Trophoblast cell (in vitro differentiated cells and primary cell): ENCODE measurements at regions not wholly inside any gene's neighbourhood (a gene's known extent, or its start where the extent isn't known, plus 50 kb on each side); places are given as distances from the start of the nearest gene placed in this dataset.
"Not testable (repeated sequence)": the region's sequence is repeated elsewhere in the genome, so short reads cannot be mapped to it uniquely, and the experiment has no call there.

Source experiments
- DNase-seq, 2 donors: peaks; one replicate each; pipeline ENCODE4 v3.0.0-alpha.2; 2016
- H2AFZ ChIP-seq: 2 replicates; pipeline ENCODE4 v1.6.1; 2013; ENCODE audit warnings: low read length, moderate library complexity, mild to moderate bottlenecking; ENCODE audit not compliant: insufficient read depth, poor library complexity
- H2AK5ac ChIP-seq: 2 replicates; pipeline ENCODE4 v1.6.1; 2013; ENCODE audit warnings: mild to moderate bottlenecking, low read length
- H2BK120ac ChIP-seq: 2 replicates; pipeline ENCODE4 v1.6.1; 2013; ENCODE audit warnings: low read length, mild to moderate bottlenecking, moderate library complexity; ENCODE audit not compliant: insufficient read depth, poor library complexity
- H2BK12ac ChIP-seq: 2 replicates; pipeline ENCODE4 v1.6.1; 2013; ENCODE audit warnings: mild to moderate bottlenecking, low read length, moderate library complexity
- H2BK5ac ChIP-seq: 2 replicates; pipeline ENCODE4 v1.6.1; 2013; ENCODE audit warnings: low read length, low read depth, moderate library complexity, mild to moderate bottlenecking; ENCODE audit not compliant: poor library complexity
- H3K14ac ChIP-seq: 2 replicates; pipeline ENCODE4 v1.6.1; 2013; ENCODE audit warnings: mild to moderate bottlenecking, low read length
- H3K18ac ChIP-seq: 2 replicates; pipeline ENCODE4 v1.6.1; 2013; ENCODE audit warnings: mild to moderate bottlenecking, low read length
- H3K23ac ChIP-seq: 2 replicates; pipeline ENCODE4 v1.6.1; 2013; ENCODE audit warnings: low read length
- H3K27ac ChIP-seq: 2 replicates; pipeline ENCODE4 v1.5.1; 2013; ENCODE audit warnings: low read depth, mild to moderate bottlenecking, inconsistent platforms, low read length, moderate library complexity
- H3K27me3 ChIP-seq: 2 replicates; pipeline ENCODE4 v1.6.1; 2013; ENCODE audit warnings: inconsistent platforms, mild to moderate bottlenecking, low read length, moderate library complexity; ENCODE audit not compliant: insufficient read depth
- H3K36me3 ChIP-seq, 2 experiments: 1 replicate in 1 of 2; 2 replicates in 1 of 2; pipeline ENCODE4 v1.6.1; 2013; ENCODE audit warnings: low read length in 2 of 2, mild to moderate bottlenecking in 2 of 2, moderate library complexity in 1 of 2; ENCODE audit not compliant: insufficient read depth in 2 of 2, control insufficient read depth in 1 of 2
- H3K4ac ChIP-seq: 2 replicates; pipeline ENCODE4 v1.6.1; 2013; ENCODE audit warnings: low read depth, mild to moderate bottlenecking, low read length, moderate library complexity
- H3K4me1 ChIP-seq, 2 experiments: 1 replicate in 1 of 2; 2 replicates in 1 of 2; pipeline ENCODE4 v1.6.1; 2013; ENCODE audit warnings: low read length in 2 of 2, mild to moderate bottlenecking in 2 of 2, moderate library complexity in 1 of 2; ENCODE audit not compliant: insufficient read depth in 2 of 2, control insufficient read depth in 1 of 2
- H3K4me2 ChIP-seq: 2 replicates; pipeline ENCODE4 v1.6.1; 2013; ENCODE audit warnings: inconsistent platforms, mild to moderate bottlenecking, low read length, moderate library complexity
- H3K4me3 ChIP-seq: 2 replicates; pipeline ENCODE4 v1.5.1; 2013; ENCODE audit warnings: mild to moderate bottlenecking, low read depth, low read length, inconsistent platforms
- H3K79me1 ChIP-seq: one replicate; pipeline ENCODE4 v1.6.1; 2013; ENCODE audit warnings: low read length
- H3K79me2 ChIP-seq: 2 replicates; pipeline ENCODE4 v1.6.1; 2013; ENCODE audit warnings: low read length, mild to moderate bottlenecking; ENCODE audit not compliant: control insufficient read depth, insufficient read depth, poor library complexity
- H3K9ac ChIP-seq: 2 replicates; pipeline ENCODE4 v1.6.1; 2013; ENCODE audit warnings: mild to moderate bottlenecking, low read length
- H3K9me3 ChIP-seq: 2 replicates; pipeline ENCODE4 v1.6.1; 2013; ENCODE audit warnings: low read depth, mild to moderate bottlenecking, control low read depth, inconsistent platforms, low read length; ENCODE audit not compliant: insufficient read depth
- H4K12ac ChIP-seq: 2 replicates; pipeline ENCODE4 v1.6.1; 2013; ENCODE audit warnings: low read depth, mild to moderate bottlenecking, low read length, moderate library complexity
- H4K8ac ChIP-seq: 2 replicates; pipeline ENCODE4 v1.6.1; 2013; ENCODE audit warnings: low read depth, mild to moderate bottlenecking, low read length, moderate library complexity
- H4K91ac ChIP-seq: one replicate; pipeline ENCODE4 v1.6.1; 2013; ENCODE audit warnings: low read depth, mild to moderate bottlenecking, low read length, moderate library complexity
- WGBS: extraction: QIAGEN DNeasy Blood & Tissue Kit; methylation state at CpG from one replicate; pipeline ENCODE4 v1.1.7; 2013; ENCODE audit warnings: missing lambda C conversion rate; ENCODE audit not compliant: insufficient read length, insufficient coverage; ENCODE audit errors: extremely low coverage; 5-methylcytosine and 5-hydroxymethylcytosine counted together

GRCh38 chrX:138255373-138255772 lies 456.1 kb downstream of the FGF13 start:
- H2BK120ac ChIP-seq: no peak overlapping the region
- no peak overlapping the region for H4K91ac ChIP-seq
- no peaks in the 10 kb centered on the region for H3K27me3 ChIP-seq
- no peak overlapping the region for H3K23ac ChIP-seq
- H3K79me1 ChIP-seq: no peaks in the 10 kb centered on the region
- no peak for DNase-seq
- H2AK5ac ChIP-seq: no peak overlapping the region
- H3K4ac ChIP-seq: no peak overlapping the region
- H2BK5ac ChIP-seq: no peak overlapping the region
- no peaks in the 10 kb centered on the region for H3K9me3 ChIP-seq
- no peaks in the 10 kb centered on the region for H3K4me1 ChIP-seq
- no peak overlapping the region for H3K4me2 ChIP-seq
- H3K14ac ChIP-seq: no peak overlapping the region
- no peaks in the 10 kb centered on the region for H3K79me2 ChIP-seq
- H3K4me3 ChIP-seq: no peak overlapping the region
- H4K8ac ChIP-seq: no peak overlapping the region
- H2BK12ac ChIP-seq: no peak overlapping the region
- no peak overlapping the region for H3K9ac ChIP-seq
- WGBS: no CpG with 5 or more reads among the region's 6 CpGs
- no peaks in the 10 kb centered on the region for H3K36me3 ChIP-seq
- no peak overlapping the region for H3K27ac ChIP-seq
- no peak overlapping the region for H4K12ac ChIP-seq
- no peak overlapping the region for H3K18ac ChIP-seq
- H2AFZ ChIP-seq: no peak overlapping the region

- not testable (repeated sequence) for H3K23ac ChIP-seq, H2AK5ac ChIP-seq, DNase-seq, H2BK120ac ChIP-seq, H3K18ac ChIP-seq, H3K9me3 ChIP-seq, H3K36me3 ChIP-seq, H3K27me3 ChIP-seq, H3K4me2 ChIP-seq, H3K4ac ChIP-seq, H2AFZ ChIP-seq, H3K9ac ChIP-seq, H3K27ac ChIP-seq, H4K12ac ChIP-seq, H3K14ac ChIP-seq, H2BK5ac ChIP-seq, H4K8ac ChIP-seq, H4K91ac ChIP-seq, H3K79me2 ChIP-seq, H3K4me3 ChIP-seq, H3K79me1 ChIP-seq, H3K4me1 ChIP-seq, H2BK12ac ChIP-seq
- WGBS: no CpG with 5 or more reads among the region's 5 CpGs
Measured at GRCh38 chrX:138264095-138264494, 447.4 kb downstream of the FGF13 start.

- H2BK5ac ChIP-seq: no peak overlapping the region
- WGBS: no CpG with 5 or more reads among the region's 1 CpG
Measured at GRCh38 chrX:138270931-138271330, 440.6 kb downstream of the FGF13 start.

GRCh38 chrX:138282598-138283150 lies 428.8 kb downstream of the FGF13 start:
- H2BK12ac ChIP-seq, H3K27ac ChIP-seq, H3K79me1 ChIP-seq, DNase-seq, H2BK120ac ChIP-seq, H3K4me1 ChIP-seq, H3K23ac ChIP-seq, H3K9ac ChIP-seq, H2AK5ac ChIP-seq, H2AFZ ChIP-seq, H3K4me3 ChIP-seq, H4K91ac ChIP-seq, H3K36me3 ChIP-seq, H3K14ac ChIP-seq, H4K8ac ChIP-seq, H3K27me3 ChIP-seq, H3K9me3 ChIP-seq, H3K79me2 ChIP-seq, H2BK5ac ChIP-seq, H4K12ac ChIP-seq, H3K18ac ChIP-seq, H3K4ac ChIP-seq, H3K4me2 ChIP-seq: not testable (repeated sequence)
- WGBS: no CpG with 5 or more reads among the region's 31 CpGs

More at GRCh38 chrX:138270931-138271330, 440.6 kb downstream of the FGF13 start:
- no peak overlapping the region for H3K4ac ChIP-seq
- no peaks in the 10 kb centered on the region for H3K79me1 ChIP-seq
- H3K4me3 ChIP-seq: no peak overlapping the region
- H2BK12ac ChIP-seq: no peak overlapping the region
- no peaks in the 10 kb centered on the region for H3K27me3 ChIP-seq
- H3K79me2 ChIP-seq: no peaks in the 10 kb centered on the region
- H2AK5ac ChIP-seq: no peak overlapping the region
- H3K14ac ChIP-seq: no peak overlapping the region
- no peak overlapping the region for H2BK120ac ChIP-seq
- H3K18ac ChIP-seq: no peak overlapping the region
- H3K4me2 ChIP-seq: no peak overlapping the region
- no peak overlapping the region for H4K8ac ChIP-seq
- no peaks in the 10 kb centered on the region for H3K36me3 ChIP-seq
- no peak overlapping the region for H3K9ac ChIP-seq
- no peak for DNase-seq
- no peak overlapping the region for H2AFZ ChIP-seq
- H3K27ac ChIP-seq: no peak overlapping the region
- no peaks in the 10 kb centered on the region for H3K4me1 ChIP-seq
- no peaks in the 10 kb centered on the region for H3K9me3 ChIP-seq
- H4K12ac ChIP-seq: no peak overlapping the region
- H3K23ac ChIP-seq: no peak overlapping the region
- H4K91ac ChIP-seq: no peak overlapping the region
